Esophagus (tissue), 2 donors: ENCODE measurements at regions not wholly inside any gene's neighbourhood (a gene's known extent, or its start where the extent isn't known, plus 50 kb on each side); places are given as distances from the start of the nearest gene placed in this dataset.
"Not testable (repeated sequence)": the region's sequence is repeated elsewhere in the genome, so short reads cannot be mapped to it uniquely, and the experiment has no call there.

ENCODE experiments used
- H3K27ac ChIP-seq, 2 donors: one replicate each; pipeline ENCODE4 v1.5.1; 2013; ENCODE audit warnings: low read depth in 2 of 2, mild to moderate bottlenecking in 2 of 2, inconsistent platforms in 1 of 2, low read length in 1 of 2, moderate library complexity in 1 of 2
- H3K27me3 ChIP-seq, 2 donors: one replicate each; pipeline ENCODE4 v1.6.1; 2013; ENCODE audit warnings: low read length in 2 of 2, control low read depth in 1 of 2, mild to moderate bottlenecking in 1 of 2; ENCODE audit not compliant: insufficient read depth in 2 of 2, control insufficient read depth in 1 of 2
- H3K36me3 ChIP-seq, 2 donors: one replicate each; pipeline ENCODE4 v1.6.1; 2013; ENCODE audit warnings: low read length in 1 of 2; ENCODE audit not compliant: control insufficient read depth in 2 of 2, insufficient read depth in 2 of 2
- H3K4me1 ChIP-seq, 2 donors: one replicate each; pipeline ENCODE4 v1.6.1; 2013; ENCODE audit warnings: low read length in 1 of 2; ENCODE audit not compliant: control insufficient read depth in 2 of 2, insufficient read depth in 2 of 2
- H3K4me3 ChIP-seq, 2 donors: one replicate each; pipeline ENCODE4 v1.5.1; 2013; ENCODE audit warnings: low read length in 2 of 2, mild to moderate bottlenecking in 2 of 2, low read depth in 1 of 2, moderate library complexity in 1 of 2
- H3K9me3 ChIP-seq, 2 donors: one replicate each; pipeline ENCODE4 v1.6.1; 2013; ENCODE audit warnings: mild to moderate bottlenecking in 2 of 2, low read depth in 1 of 2, low read length in 1 of 2, moderate library complexity in 1 of 2; ENCODE audit not compliant: control insufficient read depth in 2 of 2, insufficient read depth in 1 of 2
- WGBS, 2 donors: extraction: QIAGEN DNeasy Blood & Tissue Kit; methylation state at CpG; one replicate each; pipeline ENCODE4 v1.1.7; 2013; 5-methylcytosine and 5-hydroxymethylcytosine counted together
- donor health status: healthy with polysubstance abuse.
- donor health status: Bipolar disorder and iron deficiency.

- Histone ChIP-seq H3K9me3 (no peaks in the 10 kb centered on the region), H3K36me3 (no peaks in the 10 kb centered on the region), H3K27ac (no peak overlapping the region), H3K4me1 (no peaks in the 10 kb centered on the region), H3K27me3 (no peaks in the 10 kb centered on the region), H3K4me3 (no peak overlapping the region)
- WGBS, 2 donors, result 49 to 76% methylated on average over 1 of the region's 1 CpG
These were observed 200.0 kb downstream of the LARP7 start for GRCh38 chr4:112836895-112837294.

- not testable (repeated sequence) for H3K4me1 ChIP-seq, H3K4me3 ChIP-seq, H3K36me3 ChIP-seq, H3K27ac ChIP-seq, H3K9me3 ChIP-seq, H3K27me3 ChIP-seq
- WGBS, 2 donors, result 70% methylated on average over 1 of the region's 1 CpG
These were observed 201.1 kb downstream of the LARP7 start for GRCh38 chr4:112838015-112838414.

GRCh38 chr4:112840061-112840460 lies 203.1 kb downstream of the LARP7 start:
- Histone ChIP-seq H3K9me3 (no peaks in the 10 kb centered on the region), H3K27ac (no peak overlapping the region), H3K4me1 (no peaks in the 10 kb centered on the region), H3K4me3 (no peak overlapping the region), H3K27me3 (no peaks in the 10 kb centered on the region), H3K36me3 (no peaks in the 10 kb centered on the region)

DNA sequence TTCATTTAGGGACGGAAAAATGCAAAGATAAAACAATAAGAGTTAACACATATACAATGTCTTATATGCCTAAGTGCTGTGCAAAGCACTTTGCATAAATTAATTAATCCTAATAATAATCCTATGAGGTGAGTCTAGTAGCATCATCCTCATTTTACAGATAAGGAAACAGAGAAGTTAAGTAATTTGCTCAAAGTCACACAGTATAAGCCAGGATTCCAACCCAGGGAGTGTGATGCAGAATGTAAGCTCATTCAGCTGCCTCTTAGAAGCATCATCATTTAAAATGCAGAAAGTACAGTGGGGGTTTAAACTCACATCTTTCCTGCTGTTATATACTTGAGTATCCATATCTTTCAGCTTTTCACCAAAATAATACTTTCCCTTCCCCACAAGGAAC lies 203.7 kb downstream of the LARP7 start:
- H3K27me3 ChIP-seq, result no peaks in the 10 kb centered on the region
- no peak overlapping the region for H3K4me3 ChIP-seq
- no peaks in the 10 kb centered on the region for H3K4me1 ChIP-seq
- no peaks in the 10 kb centered on the region for H3K36me3 ChIP-seq
- H3K9me3 ChIP-seq, result no peaks in the 10 kb centered on the region
- H3K27ac ChIP-seq, result no peak overlapping the region
- 90 to 93% methylated on average over 1 of the region's 1 CpG for whole genome bisulfite sequencing, 2 donors

GRCh38 chr4:112842513-112842912 lies 205.6 kb downstream of the LARP7 start:
- Histone ChIP-seq H3K4me3 (no peak overlapping the region), H3K9me3 (no peaks in the 10 kb centered on the region), H3K4me1 (no peaks in the 10 kb centered on the region), H3K27me3 (no peaks in the 10 kb centered on the region), H3K27ac (no peak overlapping the region), H3K36me3 (no peaks in the 10 kb centered on the region)
- 83 to 84% methylated on average over 10 of the region's 10 CpGs for WGBS, 2 donors

- 71 to 74% methylated on average over 3 of the region's 3 CpGs for WGBS, 2 donors
- no peak overlapping the region for H3K4me3 ChIP-seq
These were observed 204.1 kb upstream of the ANK2 start for GRCh38 chr4:112845386-112845785.

DNA sequence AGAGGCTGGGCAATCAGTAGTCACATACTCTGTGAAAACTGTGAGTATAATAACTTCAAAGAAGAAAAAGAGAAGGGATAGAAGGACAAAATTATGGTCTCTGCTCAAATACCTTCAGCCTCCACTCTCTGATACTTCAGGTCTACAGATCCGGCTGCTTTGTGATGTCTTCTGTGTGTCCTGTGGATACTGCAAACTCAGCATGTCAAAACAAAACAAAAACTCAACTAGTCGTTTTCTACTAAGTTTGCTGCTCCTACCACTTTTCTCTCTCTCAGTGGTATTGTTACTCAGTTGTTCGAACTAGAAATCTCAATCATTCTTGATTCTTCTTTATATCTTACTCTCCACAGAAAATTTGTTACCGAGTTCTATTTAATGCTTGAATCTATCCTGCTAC lies 202.4 kb upstream of the ANK2 start:
- H3K9me3 ChIP-seq, result no peaks in the 10 kb centered on the region
- H3K4me1 ChIP-seq, result no peaks in the 10 kb centered on the region
- H3K36me3 ChIP-seq, result no peaks in the 10 kb centered on the region
- H3K27ac ChIP-seq, result no peak overlapping the region
- no peak overlapping the region for H3K4me3 ChIP-seq
- H3K27me3 ChIP-seq, result no peaks in the 10 kb centered on the region
- 89 to 93% methylated on average over 4 of the region's 4 CpGs for WGBS, 2 donors

More at GRCh38 chr4:112845386-112845785, 204.1 kb upstream of the ANK2 start:
- Histone ChIP-seq H3K36me3 (no peaks in the 10 kb centered on the region), H3K9me3 (no peaks in the 10 kb centered on the region), H3K27ac (no peak overlapping the region), H3K27me3 (no peaks in the 10 kb centered on the region), H3K4me1 (no peaks in the 10 kb centered on the region)

- Histone ChIP-seq H3K27me3 (no peaks in the 10 kb centered on the region), H3K9me3 (no peaks in the 10 kb centered on the region), H3K4me1 (no peaks in the 10 kb centered on the region), H3K4me3 (no peak overlapping the region), H3K36me3 (no peaks in the 10 kb centered on the region), H3K27ac (no peak overlapping the region)
- whole genome bisulfite sequencing, 2 donors, result 60 to 68% methylated on average over 4 of the region's 4 CpGs
These were observed 201.7 kb upstream of the ANK2 start for GRCh38 chr4:112847781-112848180.

DNA sequence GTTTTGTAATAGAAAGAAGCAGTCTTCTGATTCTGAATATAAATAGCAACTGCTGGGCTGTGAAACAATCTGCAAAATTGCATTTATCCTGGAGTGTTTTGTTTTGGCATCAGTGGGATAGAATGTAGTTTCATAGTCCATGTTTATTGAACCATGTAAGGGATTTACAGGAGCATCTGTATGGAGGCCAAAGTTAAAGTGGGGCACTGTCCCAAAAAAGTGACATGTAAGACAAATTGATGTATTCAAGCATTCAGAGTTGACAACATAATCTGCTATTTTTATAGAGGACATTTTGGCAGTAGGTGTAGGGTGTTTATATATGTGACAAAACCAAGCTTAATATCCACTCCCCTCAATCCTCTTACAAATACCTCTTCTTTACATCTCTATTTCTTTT lies 200.5 kb upstream of the ANK2 start:
- H3K27ac ChIP-seq, result no peak overlapping the region
- no peaks in the 10 kb centered on the region for H3K4me1 ChIP-seq
- no peaks in the 10 kb centered on the region for H3K36me3 ChIP-seq
- no peaks in the 10 kb centered on the region for H3K27me3 ChIP-seq
- H3K9me3 ChIP-seq, result no peaks in the 10 kb centered on the region
- H3K4me3 ChIP-seq, result no peak overlapping the region

- Histone ChIP-seq H3K27me3 (no peaks in the 10 kb centered on the region), H3K9me3 (no peaks in the 10 kb centered on the region), H3K27ac (no peak overlapping the region), H3K4me3 (no peak overlapping the region), H3K4me1 (no peaks in the 10 kb centered on the region), H3K36me3 (no peaks in the 10 kb centered on the region)
- WGBS, 2 donors, result 67 to 73% methylated on average over 4 of the region's 4 CpGs
These were observed 196.9 kb upstream of the ANK2 start for GRCh38 chr4:112852601-112853000.
